GM06990 (cell line): ENCODE measurements at regions not wholly inside any gene's neighbourhood (a gene's known extent, or its start where the extent isn't known, plus 50 kb on each side); places are given as distances from the start of the nearest gene placed in this dataset.

Experiments
- DNase-seq: peaks from one replicate; pipeline ENCODE4 v3.0.0-alpha.2; 2011; ENCODE audit not compliant: insufficient read length; ENCODE audit errors: extremely low read depth
- H3K27me3 ChIP-seq: replicated peaks from 2 replicates; pipeline ENCODE4 v1.6.0; 2011; ENCODE audit warnings: low read length; ENCODE audit not compliant: control insufficient read depth, insufficient read depth
- H3K36me3 ChIP-seq: 2 replicates; pipeline ENCODE4 v1.5.1; 2011; ENCODE audit warnings: low read length; ENCODE audit not compliant: control insufficient read depth, insufficient read depth
- H3K4me3 ChIP-seq: replicated peaks from 2 replicates; pipeline ENCODE4 v1.5.1; 2011; ENCODE audit warnings: low read depth, mild to moderate bottlenecking, control low read depth, low read length
- TF ChIP-seq, protein P1 (sequence below): IDR thresholded peaks from 2 replicates; pipeline ENCODE4 v1.5.1; 2011; ENCODE audit warnings: low read length, control low read depth, mild to moderate bottlenecking, inconsistent platforms; ENCODE audit not compliant: insufficient read depth, poor library complexity, severe bottlenecking

DNA sequence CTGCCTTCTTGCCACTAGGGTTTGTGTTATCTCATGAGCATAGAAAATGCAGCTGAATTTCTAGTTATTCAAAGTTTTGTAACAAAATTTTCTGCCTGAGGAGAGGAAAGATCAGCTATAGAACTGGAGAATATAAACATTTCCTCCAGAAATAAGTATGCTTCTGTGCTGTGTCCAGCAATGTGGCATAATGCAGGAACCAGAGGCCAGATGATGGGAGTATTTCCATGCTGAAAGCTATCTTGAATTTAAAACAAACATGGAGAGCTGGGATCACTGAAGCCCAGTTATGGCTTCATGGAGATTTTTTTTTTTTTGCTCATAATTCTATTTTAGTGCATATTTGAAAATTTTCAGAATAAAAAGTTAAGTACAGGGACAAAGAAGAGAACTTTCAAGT is 608.2 kb downstream of the SOX6 start:
- H3K27me3 ChIP-seq: no peaks in the 10 kb centered on the region
- TF ChIP-seq, protein P1, sequence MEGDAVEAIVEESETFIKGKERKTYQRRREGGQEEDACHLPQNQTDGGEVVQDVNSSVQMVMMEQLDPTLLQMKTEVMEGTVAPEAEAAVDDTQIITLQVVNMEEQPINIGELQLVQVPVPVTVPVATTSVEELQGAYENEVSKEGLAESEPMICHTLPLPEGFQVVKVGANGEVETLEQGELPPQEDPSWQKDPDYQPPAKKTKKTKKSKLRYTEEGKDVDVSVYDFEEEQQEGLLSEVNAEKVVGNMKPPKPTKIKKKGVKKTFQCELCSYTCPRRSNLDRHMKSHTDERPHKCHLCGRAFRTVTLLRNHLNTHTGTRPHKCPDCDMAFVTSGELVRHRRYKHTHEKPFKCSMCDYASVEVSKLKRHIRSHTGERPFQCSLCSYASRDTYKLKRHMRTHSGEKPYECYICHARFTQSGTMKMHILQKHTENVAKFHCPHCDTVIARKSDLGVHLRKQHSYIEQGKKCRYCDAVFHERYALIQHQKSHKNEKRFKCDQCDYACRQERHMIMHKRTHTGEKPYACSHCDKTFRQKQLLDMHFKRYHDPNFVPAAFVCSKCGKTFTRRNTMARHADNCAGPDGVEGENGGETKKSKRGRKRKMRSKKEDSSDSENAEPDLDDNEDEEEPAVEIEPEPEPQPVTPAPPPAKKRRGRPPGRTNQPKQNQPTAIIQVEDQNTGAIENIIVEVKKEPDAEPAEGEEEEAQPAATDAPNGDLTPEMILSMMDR: no peak
- no peaks in the 10 kb centered on the region for H3K36me3 ChIP-seq
- no peak overlapping the region for H3K4me3 ChIP-seq
- no peak for DNase-seq

DNA sequence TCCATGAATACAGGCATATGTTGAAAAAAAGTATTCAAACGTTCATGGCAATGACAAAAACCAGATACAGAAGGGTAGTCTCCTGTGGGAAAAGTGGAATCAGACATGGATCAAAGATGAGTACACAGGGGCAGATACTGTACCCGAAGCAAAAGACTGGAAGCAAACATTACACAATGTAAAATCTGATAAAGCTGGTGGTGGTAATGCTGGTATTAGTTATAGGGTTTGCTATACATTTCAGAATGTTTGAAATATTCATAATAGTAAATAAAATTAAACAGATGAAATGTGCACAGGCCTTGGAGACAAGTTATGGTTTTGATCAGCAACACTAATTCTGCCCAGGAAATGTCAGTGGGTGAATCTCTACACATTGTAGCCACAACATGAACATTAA is 607.6 kb downstream of the SOX6 start:
- TF ChIP-seq, protein P1: no peak
- no peaks in the 10 kb centered on the region for H3K36me3 ChIP-seq
- H3K27me3 ChIP-seq: no peaks in the 10 kb centered on the region
- DNase-seq: no peak
- no peak overlapping the region for H3K4me3 ChIP-seq

DNA sequence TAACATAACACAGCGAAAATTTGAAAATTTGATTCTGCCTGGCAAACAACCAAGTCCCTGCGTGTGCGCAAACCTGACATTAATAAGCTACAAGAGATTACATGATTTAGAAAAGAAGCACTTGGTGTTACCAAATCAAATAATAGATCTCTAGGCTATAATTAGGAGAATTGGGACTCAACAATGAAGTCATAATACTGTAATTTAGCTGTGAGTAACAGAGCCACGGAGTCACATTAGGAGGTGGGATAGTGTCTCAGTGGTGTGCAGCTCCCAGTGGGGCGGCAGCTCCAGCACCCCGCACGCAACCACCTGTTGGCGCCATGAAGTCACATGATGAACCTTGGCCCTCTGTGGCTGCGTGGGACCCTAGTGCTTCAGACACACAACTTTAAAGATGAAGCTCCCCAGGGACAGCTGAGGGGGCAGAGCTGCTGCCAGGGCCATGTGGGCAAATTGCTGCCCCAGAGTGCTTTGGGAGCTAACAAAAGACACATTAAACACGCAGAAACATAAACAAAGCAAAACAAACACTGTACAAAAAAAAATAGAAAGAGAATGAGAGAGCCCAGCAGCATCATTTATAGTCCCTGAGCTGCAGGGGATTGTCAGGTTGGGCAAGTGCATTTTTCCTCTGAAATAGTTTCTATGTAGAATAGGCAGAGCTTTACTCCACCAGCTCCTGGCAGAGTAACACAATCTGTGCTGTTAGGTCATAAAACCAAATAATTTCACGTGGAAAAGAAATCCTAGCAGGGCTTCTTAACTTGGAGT is 605.6 kb downstream of the SOX6 start:
- Histone ChIP-seq H3K4me3 (no peak overlapping the region), H3K27me3 (no peaks in the 10 kb centered on the region), H3K36me3 (no peaks in the 10 kb centered on the region)
- TF ChIP-seq, protein P1: no peak
- DNase-seq: no peak

DNA sequence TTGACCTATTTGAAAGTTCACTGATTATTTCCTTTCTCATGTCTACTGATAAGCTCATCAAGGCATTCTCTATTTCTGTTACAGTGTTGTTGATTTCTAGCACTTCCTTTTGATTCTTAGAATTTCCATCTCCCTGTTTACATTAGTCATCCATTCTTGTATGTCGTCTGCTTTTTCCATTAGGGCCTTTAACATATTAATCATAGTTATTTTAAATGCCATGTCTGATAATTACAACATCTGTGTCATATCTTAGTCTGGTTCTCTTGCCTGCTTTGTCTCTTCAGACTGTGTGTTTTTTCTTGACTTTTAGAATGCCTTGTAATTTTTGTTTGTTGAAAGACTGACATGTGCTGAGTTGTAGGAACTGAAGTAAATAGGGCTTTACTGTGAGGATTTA is 602.1 kb downstream of the SOX6 start:
- Histone ChIP-seq H3K27me3 (no peaks in the 10 kb centered on the region), H3K4me3 (no peak overlapping the region), H3K36me3 (no peaks in the 10 kb centered on the region)
- DNase-seq: no peak
- TF ChIP-seq, protein P1: no peak

DNA sequence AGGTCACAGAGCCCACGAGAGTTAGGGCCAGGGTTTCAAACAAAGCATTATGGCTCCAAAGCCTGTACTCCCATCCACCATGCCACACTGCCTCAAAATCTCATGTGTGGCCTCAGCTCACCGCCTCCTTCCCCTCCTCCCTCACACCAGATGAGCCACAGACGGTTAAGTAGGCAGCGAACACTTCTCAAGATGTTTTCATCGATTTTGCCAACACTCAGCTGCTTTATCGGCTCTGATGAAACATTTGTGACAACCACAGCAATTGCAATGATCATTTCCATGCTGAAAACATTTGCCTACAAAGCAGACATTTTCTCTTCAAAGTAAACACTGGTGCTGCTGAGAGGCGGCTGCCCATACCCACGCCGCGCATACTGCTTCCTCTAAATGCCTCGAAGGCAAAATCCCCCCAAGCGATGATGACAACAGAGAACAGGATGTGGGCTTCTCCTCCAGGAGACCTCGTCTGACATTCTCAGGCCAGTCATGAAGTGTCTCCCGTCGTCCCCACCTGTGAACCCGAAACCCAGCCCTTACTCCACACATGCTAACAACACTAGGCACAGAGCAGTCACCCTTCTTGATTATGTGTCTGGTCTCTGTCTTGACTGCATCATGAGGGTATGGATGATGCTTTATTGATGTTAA is 599.2 kb downstream of the SOX6 start:
- TF ChIP-seq, protein P1: no peak
- H3K27me3 ChIP-seq: no peaks in the 10 kb centered on the region
- no peaks in the 10 kb centered on the region for H3K36me3 ChIP-seq
- DNase-seq: peak; percentile 4
- no peak overlapping the region for H3K4me3 ChIP-seq
